ENCODE measurements at regions not wholly inside any gene's neighbourhood (a gene's known extent, or its start where the extent isn't known, plus 50 kb on each side); places are given as distances from the start of the nearest gene placed in this dataset.

- no peak for DNase-seq
Measured at GRCh38 chr16:61596655-61597054, 439.6 kb downstream of the CDH8 start.

GRCh38 chr16:61595605-61596004 lies 440.6 kb downstream of the CDH8 start:
- no peak for DNase-seq

DNA sequence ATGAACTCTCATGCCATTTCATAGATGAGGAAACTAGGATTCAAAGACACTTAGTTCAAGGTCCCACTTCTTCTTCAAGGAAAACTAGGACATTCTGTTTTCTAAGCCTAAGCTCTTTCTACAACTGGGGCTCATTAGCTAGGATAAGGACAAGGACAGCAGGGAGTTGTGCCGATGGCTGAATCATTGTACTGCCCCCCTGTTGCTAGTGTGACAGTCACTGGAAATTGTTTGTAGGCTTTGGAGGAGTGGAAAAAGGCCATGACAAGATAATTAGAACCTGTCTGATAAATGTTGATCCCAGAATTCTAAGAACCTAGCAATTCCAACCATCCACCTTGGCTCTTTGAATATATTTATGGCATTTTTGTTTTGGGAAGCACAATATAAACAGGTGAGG lies 445.7 kb downstream of the CDH8 start:
- DNase-seq: no peak

GRCh38 chr16:61587526-61587925 lies 448.7 kb downstream of the CDH8 start:
- no peak for DNase-seq

DNA sequence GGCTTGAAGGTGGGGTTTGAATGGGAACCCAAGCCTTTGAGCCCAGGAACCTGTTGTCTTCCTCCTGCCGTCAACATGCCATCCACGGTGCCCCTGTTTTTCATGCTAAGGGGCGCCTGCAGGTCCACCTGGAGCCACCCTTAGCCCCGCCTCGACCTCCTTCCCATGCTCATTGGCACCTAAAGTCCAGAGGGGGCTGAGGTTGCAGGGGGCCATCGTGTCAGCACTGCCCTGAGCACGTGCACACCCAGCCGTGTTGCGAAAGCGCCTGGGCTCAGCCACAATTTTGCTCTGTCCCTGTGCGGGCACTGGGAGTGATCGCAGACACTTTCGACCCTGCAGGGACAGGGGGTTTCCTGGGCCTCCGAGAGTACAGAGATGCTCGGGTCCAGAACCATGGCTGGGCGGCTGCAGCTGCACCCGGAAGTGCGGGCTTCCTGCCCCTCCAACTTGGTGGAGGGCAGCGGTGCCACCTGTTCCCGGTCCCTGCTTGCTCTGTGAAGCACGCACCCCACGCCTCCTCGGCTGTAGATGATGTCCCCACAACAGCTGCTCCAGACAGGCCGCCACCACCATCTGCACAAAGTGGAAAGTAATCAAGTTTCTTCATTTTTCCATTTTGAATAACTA lies 454.7 kb downstream of the CDH8 start:
- no peak for DNase-seq

DNA sequence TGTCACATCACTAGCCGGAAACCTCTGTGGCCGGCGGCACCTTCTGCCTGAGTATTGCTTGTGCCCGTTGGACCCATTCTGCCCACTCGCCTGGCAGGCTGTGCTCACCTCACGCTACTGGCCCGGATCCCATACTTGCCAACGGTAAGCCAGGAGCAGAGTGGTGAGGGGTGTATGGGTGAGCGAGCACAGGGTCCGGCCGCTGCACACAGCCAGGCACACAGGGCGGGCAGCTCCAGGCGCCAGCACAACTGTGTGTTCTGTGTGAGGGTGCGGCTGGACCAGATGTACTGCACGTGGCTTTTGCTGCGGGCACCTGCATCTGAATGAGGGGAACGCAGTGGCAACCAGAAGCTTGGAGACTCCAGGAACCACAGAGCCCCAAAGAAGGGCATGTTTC lies 455.7 kb downstream of the CDH8 start:
- no peak for DNase-seq

DNA sequence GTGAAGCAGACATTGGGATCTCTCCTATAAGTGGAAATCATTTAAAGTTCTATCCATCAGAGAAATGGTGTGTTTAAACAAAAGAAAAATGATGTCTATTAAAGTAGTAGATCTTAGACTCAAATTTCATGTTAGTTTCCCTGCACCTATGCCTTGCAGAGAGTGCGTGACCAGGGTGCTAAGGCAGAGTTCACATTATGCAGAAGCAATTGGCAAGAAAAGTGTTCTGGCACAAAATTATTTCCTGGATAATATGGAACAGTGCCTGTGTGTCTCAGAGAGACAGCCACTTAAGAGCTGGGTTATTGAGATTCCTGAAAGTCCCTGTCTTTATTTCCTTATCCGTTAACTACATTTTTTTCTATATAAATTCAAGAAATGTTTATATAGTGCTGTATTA lies 457.0 kb downstream of the CDH8 start:
- no peak for DNase-seq

- no peak for DNase-seq
Measured at GRCh38 chr16:61576476-61576875, 459.8 kb downstream of the CDH8 start.

DNA sequence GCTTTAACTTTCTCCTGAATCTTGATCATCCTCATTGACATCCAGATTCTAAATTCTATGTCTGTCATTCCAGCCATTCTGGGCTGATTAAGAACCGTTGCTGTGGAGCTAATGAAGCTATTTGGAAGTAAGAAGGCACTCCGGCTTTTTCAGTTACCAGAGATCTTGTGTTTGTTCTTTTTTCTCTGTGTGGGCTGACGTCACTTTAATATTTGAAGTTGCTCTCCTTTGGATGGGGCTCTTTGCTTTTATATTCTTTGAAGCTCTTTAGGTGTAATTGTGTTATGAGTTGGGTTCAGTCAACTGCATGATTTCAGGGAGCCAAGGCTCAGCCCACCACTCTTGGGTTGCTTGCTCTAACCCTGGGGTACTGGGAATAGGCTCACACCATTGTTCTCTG lies 460.6 kb downstream of the CDH8 start:
- DNase-seq: no peak

- no peak for DNase-seq
Measured at GRCh38 chr16:61569028-61569427, 467.2 kb downstream of the CDH8 start.

DNA sequence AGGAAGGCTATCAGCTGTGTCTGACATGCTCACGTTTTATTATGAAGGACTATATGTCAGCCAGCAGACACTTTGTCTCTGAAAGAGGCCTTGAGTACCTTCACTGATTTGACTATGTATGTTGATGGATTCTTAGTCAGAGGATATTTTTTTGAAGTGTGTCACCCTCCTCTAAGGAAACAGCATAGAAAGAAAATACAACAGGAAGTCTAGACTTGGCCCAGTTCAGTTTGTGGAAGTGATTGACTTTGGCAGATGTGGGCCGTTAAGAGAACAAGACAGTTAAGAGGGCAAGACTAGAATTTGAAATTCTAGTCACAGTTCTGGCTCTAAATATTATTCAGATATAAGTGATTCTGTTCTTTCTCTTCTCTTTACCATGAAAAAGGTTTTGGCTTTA lies 471.5 kb downstream of the CDH8 start:
- no peak for DNase-seq

DNA sequence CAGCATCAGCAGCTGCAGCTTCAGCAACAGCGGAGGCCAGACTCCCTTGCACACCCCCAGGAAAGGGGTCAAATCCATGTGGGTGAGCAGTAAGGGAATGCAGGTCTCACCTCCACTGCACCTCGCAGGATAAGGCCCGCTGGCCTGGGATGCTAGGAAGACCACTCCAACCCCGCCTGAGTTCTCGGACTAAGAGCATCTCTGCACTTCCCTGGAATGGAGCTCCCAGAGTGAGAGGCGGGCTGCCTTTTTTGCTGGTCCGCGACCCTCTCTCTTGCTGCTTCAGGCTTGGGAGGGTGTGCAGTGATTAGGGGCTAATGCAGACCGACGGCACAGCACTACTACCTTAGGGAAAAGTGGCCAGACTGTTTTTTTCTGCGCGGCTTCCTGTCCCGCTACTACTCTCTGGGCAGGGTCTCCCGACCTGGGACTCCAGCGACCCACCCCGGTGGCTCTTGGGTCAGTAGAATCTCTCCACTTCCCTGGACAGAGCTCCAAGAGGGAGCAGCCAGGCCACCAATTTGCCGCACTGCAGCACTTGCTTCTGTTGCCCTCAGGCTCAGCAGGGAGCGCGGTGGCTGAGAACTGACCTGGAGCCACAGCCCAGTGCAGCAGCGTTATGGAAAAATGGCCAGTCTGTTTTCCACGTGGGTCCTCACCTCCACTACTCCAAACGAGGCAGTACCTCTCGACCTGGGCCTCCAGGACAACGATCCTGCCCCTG lies 480.4 kb downstream of the CDH8 start:
- no peak for DNase-seq

DNA sequence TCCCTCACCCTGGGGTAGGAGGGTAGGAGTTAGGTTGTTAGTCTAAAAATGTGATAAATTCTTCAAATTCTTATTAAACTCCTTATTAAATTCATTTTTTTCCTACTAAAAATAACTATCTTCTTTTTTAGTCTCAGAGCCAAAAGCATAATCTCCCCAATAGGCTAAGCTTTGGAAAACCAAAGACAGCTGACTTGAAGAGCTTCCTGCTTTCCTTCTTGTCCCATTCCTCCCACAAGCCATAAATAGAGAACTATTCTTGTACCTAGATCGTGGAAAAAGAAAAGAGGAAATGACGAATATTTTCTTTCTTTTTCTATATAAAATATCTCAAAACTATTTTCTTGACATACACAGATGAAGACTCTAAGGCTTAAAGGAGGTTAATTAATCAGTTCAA lies 486.9 kb downstream of the CDH8 start:
- no peak for DNase-seq

DNA sequence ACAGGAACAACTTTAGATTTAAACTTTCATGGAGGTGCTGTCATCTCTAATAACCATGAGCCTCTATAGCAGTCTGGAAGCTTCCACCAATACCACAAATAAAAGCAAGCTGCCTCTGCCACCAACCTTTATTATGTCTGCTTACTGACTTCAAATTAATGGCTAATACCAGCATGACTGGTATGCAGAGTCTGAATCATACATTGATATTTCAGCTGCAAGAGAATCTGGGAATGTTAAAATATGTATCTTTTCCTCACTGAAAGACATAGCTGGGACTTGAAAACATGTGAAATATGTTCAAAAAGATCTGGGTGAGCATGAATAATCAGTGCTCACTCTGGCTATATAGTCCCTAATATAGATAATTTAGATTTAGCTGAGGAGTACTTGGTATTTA lies 488.6 kb downstream of the CDH8 start:
- DNase-seq: no peak

- no peak for DNase-seq
Measured at GRCh38 chr16:61544165-61544564, 492.1 kb downstream of the CDH8 start.

GRCh38 chr16:61540216-61540615 lies 496.0 kb downstream of the CDH8 start:
- DNase-seq: no peak

DNA sequence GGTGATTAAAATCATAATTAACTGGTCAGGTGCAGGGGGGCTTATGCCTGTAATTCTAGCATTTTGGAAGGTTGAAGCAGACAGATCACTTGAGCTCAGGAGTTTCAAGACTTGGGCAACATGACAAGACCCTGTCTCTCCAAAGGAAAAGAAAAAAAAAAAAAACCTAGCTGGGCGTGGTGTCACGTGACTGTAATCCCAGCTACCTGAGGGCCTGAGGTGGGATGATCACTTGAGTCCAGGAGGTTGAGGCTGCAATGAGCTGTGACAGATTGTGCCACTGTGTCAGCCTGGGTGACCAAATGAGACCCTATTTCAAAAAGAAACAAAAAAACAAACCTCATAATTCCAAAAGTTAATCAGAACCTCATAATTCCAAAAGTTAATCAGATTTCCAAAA lies 505.5 kb downstream of the CDH8 start:
- no peak for DNase-seq

GRCh38 chr16:61500851-61501250 lies 535.4 kb downstream of the CDH8 start:
- no peak for DNase-seq

DNA sequence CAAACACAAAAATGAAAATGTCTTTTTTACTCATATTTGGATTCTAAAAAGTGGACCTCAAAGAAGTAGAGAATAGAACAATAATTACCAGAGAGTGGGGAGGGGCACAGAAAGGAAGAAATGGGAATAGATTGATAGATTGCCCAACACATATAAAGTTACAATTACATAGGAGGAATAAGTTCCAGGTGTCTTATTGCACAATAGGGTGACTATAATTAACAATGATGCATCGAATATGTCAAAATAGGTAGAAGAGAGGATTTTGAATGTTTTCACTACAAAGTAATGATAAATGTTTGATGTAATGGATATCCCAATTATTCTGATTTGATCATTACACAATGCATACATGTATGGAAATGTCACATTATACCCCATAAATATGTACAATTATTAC lies 556.0 kb downstream of the CDH8 start:
- DNase-seq: no peak

- no peak for DNase-seq
Measured at GRCh38 chr16:61471737-61472136, 564.5 kb downstream of the CDH8 start.

DNA sequence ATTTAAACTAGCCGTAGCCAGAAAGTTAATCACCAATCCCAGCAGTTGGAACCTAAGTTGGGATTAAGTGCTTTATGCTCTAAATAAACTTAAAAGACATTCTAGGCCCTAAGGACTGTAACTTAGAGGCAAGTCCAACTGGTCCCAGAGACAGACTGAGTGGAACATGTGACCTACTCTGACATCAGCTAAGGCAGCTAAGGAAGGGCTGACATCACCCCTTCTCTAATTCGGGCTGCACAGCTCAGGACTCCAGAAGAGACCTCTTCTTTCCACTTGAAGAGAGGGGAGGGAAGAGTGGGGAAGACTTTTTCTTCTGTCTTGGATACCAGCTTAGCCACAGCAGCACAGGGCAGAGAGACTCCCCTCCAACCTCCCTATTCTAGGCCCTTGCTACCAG lies 565.2 kb downstream of the CDH8 start:
- no peak for DNase-seq

- no peak for DNase-seq
Measured at GRCh38 chr16:61465285-61465684, 571.0 kb downstream of the CDH8 start.

DNA sequence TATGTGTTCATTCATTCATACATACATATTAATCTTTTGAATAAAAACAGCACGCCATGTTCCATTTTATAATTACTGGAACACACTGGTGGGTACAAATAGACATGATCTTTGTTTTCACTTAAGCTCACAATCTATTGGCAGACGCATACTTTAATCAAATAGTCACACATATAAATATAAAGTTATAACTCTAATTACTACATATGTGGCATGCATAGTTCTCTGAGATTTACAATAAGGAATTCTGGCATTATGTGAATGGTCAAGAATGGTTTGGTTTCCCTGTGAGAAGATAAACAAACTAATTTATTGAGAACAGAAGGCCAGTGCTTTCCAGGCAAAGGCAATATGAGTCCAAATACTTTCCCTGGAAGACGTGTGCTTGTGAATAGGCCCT lies 576.2 kb downstream of the CDH8 start:
- no peak for DNase-seq

- DNase-seq: no peak
Measured at GRCh38 chr16:61435346-61435745, 600.9 kb downstream of the CDH8 start.

DNA sequence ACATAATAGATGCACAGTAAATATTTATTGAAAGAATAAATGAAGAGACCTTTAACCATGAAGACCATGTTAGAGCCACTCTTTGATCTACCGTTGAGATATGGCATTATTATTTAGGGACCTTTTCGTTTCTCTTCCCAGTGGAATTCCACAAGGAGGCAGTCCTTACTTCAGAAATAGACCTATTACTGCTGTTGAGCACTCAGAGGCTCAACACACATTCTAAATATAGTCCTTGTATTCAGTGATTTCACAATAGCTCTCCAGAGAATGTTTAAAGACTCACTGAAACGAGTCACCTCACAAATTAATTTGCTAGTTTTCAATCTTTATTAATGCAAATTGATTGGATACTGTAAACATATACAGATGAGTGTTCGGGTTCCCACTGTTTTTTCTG lies 603.8 kb downstream of the CDH8 start:
- DNase-seq: no peak

Measured in suppressor macrophage treated with lipopolysaccharide for 1 hour (primary cell).